ENCODE measurements at regions not wholly inside any gene's neighbourhood (a gene's known extent, or its start where the extent isn't known, plus 50 kb on each side); places are given as distances from the start of the nearest gene placed in this dataset.

- TF ChIP-seq, protein P1, sequence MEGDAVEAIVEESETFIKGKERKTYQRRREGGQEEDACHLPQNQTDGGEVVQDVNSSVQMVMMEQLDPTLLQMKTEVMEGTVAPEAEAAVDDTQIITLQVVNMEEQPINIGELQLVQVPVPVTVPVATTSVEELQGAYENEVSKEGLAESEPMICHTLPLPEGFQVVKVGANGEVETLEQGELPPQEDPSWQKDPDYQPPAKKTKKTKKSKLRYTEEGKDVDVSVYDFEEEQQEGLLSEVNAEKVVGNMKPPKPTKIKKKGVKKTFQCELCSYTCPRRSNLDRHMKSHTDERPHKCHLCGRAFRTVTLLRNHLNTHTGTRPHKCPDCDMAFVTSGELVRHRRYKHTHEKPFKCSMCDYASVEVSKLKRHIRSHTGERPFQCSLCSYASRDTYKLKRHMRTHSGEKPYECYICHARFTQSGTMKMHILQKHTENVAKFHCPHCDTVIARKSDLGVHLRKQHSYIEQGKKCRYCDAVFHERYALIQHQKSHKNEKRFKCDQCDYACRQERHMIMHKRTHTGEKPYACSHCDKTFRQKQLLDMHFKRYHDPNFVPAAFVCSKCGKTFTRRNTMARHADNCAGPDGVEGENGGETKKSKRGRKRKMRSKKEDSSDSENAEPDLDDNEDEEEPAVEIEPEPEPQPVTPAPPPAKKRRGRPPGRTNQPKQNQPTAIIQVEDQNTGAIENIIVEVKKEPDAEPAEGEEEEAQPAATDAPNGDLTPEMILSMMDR (optimal IDR thresholded peaks at IDR 0.05 in 1 of 3, IDR thresholded peaks at IDR 0.05 in 1 of 3, conservative IDR thresholded peaks at IDR 0.05 in 1 of 3; ENCODE audit: extremely low read depth in 1 of 3, insufficient read depth in 2 of 3, low read length in 3 of 3) = no peak
- no peak for TF ChIP-seq EZH2 (IDR thresholded peaks at IDR 0.05; ENCODE audit: low read length)
These were observed 206.9 kb upstream of the FGGY start for GRCh38 chr1:59089922-59090457.
